ENCODE measurements at regions not wholly inside any gene's neighbourhood (a gene's known extent, or its start where the extent isn't known, plus 50 kb on each side); places are given as distances from the start of the nearest gene placed in this dataset.

DNA sequence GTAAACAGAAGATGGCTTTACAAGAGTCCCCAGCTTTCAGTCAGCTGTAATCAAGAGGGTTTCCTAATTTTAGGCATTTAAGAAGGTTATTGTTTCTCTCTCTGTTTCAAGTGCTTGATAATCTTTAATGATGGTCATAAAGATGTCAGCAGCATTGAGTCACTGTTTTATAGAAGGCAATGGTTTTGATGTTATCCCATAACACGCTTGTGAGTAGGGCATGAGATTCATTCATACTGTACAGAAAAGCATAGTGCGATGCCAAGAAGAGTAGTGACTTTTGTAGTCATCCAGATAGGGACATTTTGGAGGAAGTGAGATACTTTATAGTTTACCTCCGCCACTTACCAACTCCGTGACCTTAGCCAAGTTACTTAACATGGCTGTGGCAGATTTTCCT, 364.2 kb upstream of the SLC10A2 start:
- no peak for DNase-seq (ENCODE audit: low read depth)

GRCh38 chr13:103410002-103410401, 343.8 kb upstream of the SLC10A2 start:
- no peak for DNase-seq (ENCODE audit: low read depth)

DNA sequence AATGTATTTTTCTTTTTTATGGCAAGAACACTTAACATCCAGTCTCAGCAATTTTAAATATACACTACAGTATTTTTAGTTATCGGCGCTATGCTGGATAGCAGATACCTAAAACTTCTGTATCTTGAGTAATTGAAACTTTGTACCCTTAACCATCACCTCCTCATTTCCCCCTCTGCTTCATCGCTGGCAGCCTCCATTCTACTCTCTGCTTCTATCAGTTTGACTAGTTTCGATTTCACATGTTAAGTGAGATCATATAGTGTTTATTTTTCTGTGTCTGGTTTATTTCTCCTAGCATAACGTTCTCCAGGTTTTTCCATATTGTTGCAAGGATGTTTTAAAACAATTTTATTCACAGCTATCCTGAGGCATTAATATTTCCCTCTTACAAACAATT, 340.8 kb upstream of the SLC10A2 start:
- no peak for DNase-seq (ENCODE audit: low read depth)

- DNase-seq (ENCODE audit: low read depth), result no peak
Measured at GRCh38 chr13:103405297-103405696, 339.1 kb upstream of the SLC10A2 start.

DNA sequence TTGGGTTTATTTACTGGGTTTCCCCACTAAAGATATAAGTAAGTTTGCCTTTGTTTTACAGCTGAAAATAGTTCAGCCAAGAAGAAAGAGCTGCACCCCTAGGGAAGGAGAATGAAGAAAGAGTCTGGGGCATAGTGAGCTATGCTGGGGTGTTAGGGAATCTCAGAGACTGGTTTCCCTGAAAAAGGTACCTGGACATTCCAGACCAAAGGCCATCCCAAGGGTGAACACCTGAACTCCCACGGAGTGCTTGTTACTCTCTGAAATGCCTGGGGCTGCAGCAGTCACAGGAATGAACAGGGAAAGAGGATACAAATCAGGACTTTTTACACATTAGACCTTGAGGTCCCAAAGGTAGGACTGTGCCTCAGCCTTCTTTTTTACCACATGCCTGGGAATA, 337.6 kb upstream of the SLC10A2 start:
- no peak for DNase-seq (ENCODE audit: low read depth)

DNA sequence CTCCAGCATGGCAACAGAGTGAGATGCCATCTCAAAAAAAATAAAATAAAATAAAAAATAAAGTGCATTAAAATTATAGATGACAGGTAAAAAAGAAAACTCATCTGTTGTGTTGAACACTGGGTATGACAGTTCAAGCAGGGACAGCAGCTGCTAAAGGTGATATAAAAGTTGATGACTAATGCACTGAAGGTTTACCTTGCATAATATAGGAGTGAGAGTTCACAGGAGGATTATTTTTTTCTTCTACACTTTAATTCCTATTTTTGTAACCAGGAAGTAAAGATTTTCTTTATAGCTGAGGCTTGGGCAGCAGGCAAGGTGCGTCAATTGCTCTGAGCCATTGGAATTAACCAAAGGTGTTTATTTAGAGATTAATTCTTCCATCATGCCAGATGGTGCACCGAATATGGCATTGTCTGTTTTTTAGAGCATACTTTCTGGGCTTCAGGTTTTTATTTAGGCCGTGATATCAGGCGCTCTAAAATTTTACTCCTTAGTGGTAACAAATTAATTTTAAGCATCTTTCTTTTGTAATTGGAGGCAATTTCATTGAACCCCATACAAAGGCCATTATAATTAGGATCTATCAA, 337.0 kb upstream of the SLC10A2 start:
- no peak for DNase-seq (ENCODE audit: low read depth)

- DNase-seq (ENCODE audit: low read depth), result no peak
Measured at GRCh38 chr13:103395139-103395538, 328.9 kb upstream of the SLC10A2 start.

DNA sequence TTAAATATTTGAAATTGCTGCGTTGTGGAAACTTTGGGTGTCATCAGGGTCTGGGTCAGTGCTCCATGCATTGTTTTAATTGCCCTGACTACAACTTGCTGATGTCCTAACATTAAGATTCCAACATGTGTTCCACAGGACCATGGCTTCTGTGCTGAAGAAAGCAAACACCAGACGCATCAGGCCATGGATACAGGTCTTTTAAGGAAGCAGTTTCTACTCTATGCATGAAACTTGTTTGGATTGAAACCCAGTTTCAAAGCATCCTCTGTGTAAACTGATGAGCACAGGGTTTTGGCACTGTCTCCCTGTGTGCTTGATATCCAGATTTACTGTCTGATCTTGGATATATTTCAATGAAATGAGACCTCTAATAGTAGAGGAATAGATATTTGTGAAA, 328.4 kb upstream of the SLC10A2 start:
- DNase-seq (ENCODE audit: low read depth), result no peak

DNA sequence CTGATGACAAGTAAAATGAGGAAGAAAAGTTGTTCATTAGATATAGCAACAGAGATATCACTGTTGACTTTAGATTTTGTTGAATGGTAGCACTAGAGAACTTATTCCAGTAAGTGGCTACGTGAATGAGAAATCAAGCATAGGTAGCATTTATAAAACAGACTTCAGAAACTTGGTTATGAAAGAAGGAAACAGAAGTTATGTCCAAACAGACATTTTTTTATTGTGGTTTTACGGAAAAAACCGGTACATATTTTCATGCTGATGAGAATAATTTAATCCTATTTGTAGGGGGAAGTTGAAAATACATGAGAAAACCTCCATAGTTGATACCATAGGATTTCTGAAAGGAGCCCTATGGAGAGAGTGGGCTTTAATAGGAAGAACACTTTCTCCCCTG, 325.7 kb upstream of the SLC10A2 start:
- no peak for DNase-seq (ENCODE audit: low read depth)

DNA sequence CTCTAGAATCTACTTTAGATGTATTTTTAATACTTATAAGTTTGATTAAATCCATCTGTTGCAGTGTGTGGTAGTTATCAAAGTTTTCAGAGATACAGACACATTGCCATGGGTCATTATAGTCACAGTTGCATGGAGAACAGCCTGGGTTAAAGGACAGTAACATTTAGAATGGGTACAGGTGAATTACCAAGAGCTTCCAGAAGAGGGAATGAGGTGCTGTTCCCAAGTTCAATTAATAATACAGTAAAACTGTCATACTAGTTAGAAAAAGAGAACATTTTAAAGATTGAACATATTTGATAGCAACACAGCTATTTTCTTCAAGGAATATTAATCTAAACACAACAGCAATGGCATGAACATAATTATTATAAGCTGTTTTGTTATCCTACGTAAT, 322.6 kb upstream of the SLC10A2 start:
- DNase-seq (ENCODE audit: low read depth), result no peak

DNA sequence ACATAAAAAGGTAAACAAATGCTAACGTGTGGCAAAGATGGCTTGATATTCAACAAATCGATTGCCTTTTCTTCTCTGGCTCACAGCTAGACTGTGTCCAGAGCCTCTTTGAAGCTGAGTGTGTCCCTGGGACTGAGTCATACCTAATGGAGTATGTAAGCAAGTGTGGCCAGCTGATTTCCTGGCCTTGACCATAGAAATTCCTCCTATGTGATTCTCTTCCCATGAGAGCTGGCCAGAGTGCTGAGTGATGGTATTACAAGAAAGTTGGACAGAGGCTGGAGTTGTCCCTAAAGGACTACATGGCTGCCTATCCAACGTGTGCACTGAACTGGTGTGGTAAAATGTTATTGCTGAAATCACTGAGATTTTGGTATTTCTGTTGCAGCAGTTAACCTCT, 320.1 kb upstream of the SLC10A2 start:
- DNase-seq (ENCODE audit: low read depth), result no peak

GRCh38 chr13:103373916-103374315, 307.7 kb upstream of the SLC10A2 start:
- DNase-seq (ENCODE audit: low read depth), result no peak

GRCh38 chr13:103371271-103371670, 305.1 kb upstream of the SLC10A2 start:
- no peak for DNase-seq (ENCODE audit: low read depth)

GRCh38 chr13:103370790-103371189, 304.6 kb upstream of the SLC10A2 start:
- no peak for DNase-seq (ENCODE audit: low read depth)

DNA sequence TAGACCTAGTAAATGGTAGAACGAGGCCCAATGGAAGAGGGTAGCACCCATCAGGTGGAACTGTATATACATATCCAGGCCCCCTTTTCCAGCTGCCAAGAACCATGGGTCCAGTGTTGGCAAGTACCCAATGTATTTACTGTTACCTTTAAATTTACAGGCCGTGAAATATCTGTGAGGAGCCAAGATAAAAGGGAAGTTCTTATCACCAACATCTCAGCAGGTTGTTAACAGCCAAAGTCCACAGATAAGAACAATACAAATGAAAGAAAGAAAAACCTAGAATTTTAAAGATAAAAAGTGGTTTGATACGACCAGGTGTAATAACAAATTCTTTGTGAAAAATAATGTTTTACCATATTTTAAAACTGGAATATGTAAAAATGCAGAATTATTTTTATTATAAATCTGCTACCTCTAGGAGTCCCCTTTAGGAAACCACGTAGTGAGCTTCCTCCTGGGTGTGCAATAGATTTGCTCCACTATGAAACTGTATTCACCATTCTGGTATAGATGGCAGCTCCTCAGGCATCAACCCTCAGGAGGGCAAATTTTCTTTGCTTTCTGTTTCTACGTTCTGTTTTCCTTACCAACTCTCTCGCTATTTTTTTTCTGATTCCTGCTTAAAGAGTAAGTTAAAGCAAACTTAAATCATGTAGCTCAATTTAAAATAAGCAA, 292.2 kb upstream of the SLC10A2 start:
- DNase-seq (ENCODE audit: low read depth), result no peak

DNA sequence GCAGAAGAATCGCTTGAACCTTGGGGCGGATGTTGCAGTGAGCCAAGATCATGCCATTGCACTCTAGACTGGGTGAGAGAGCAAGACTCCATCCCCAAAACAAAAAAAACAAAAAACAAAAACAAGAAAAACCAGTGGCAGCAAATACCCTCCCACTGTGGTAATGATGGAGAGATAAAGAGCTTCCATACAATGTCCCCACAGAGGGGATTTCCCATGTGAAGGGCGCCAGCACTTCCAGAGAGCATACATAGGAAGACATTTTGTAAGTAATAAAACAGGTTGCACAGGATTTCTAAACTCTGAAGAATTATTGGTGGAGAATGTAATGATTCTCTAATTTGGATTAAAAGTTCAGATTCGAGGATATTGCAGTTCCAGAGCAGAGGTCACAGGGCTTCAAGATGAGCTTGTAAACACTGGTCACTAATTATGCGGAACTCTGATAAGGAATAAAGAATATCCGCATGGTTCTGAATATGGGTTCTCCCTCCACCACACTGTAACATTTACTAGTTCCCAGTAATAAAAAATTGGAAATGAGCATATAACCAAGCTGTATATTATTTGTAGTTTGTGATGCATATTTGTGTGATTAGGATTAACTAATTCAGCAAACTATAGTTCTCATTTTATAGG, 290.1 kb upstream of the SLC10A2 start:
- no peak for DNase-seq (ENCODE audit: low read depth)

- no peak for DNase-seq (ENCODE audit: low read depth)
Measured at GRCh38 chr13:103354171-103354570, 288.0 kb upstream of the SLC10A2 start.

- no peak for DNase-seq (ENCODE audit: low read depth)
Measured at GRCh38 chr13:103351035-103351828, 285.0 kb upstream of the SLC10A2 start.

DNA sequence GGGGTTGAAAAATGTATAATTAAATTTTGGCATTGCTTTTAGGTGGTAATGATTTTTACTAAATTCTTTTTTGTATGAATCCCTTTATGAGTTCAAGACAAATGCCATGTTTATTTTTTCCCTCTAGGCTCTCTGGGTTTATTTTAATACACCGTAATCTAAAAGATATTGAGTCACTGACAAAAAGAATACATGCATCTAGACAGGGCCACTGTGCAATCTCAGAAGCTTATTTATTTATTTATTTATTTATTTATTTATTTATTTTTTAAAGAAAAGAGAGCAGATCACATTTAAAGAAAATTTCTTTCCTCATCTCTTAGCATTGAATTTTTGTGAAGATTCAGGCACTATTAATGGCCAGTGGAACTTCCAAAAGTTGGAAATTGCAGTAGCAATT, 283.9 kb upstream of the SLC10A2 start:
- DNase-seq (ENCODE audit: low read depth), result no peak

- no peak for DNase-seq (ENCODE audit: low read depth)
Measured at GRCh38 chr13:103349211-103349980, 283.2 kb upstream of the SLC10A2 start.

- DNase-seq (ENCODE audit: low read depth), result no peak
Measured at GRCh38 chr13:103335241-103335640, 269.0 kb upstream of the SLC10A2 start.

GRCh38 chr13:103331924-103332323, 265.7 kb upstream of the SLC10A2 start:
- no peak for DNase-seq (ENCODE audit: low read depth)

Data from activated gamma-delta T cell treated with anti-CD3 and anti-CD28 coated beads, Interleukin-2, amount 50 U/mL, for 16 hours (primary cell).